ENCODE measurements at regions not wholly inside any gene's neighbourhood (a gene's known extent, or its start where the extent isn't known, plus 50 kb on each side); places are given as distances from the start of the nearest gene placed in this dataset.

GRCh38 chr2:136212426-136213378 is 94.8 kb upstream of the CXCR4 start:
- no peaks in the 10 kb centered on the region for H3K9me3 Mint-ChIP-seq
- H3K79me2 ChIP-seq (ENCODE audit: insufficient read depth, low read length): no peaks in the 10 kb centered on the region
- DNase-seq: peak in 2 of 3 donors; percentile 41 to 42
- peak overlapping the region; percentile 93 to 99 (median 97) for H3K27ac Mint-ChIP-seq
- no peak overlapping the region for H3K4me3 ChIP-seq (replicated peaks in 1 of 3; ENCODE audit: low read depth in 2 of 3, low read length in 3 of 3)
- no peaks in the 10 kb centered on the region for H3K27me3 ChIP-seq (ENCODE audit: control insufficient read depth in 2 of 2, insufficient read depth in 2 of 2, low read length in 2 of 2)
- H3K9me3 ChIP-seq (replicated peaks in 1 of 2; ENCODE audit: control insufficient read depth in 1 of 2, insufficient read depth in 1 of 2, low read length in 2 of 2): no peaks in the 10 kb centered on the region
- peak overlapping the region in 1 of 2 donors; percentile 96 for H3K27ac ChIP-seq (ENCODE audit: low read depth in 1 of 2, low read length in 2 of 2)
- H3K36me3 Mint-ChIP-seq: peaks cover 4 to 6% of the 10 kb centered on the region in 2 donors
- H2AFZ ChIP-seq (ENCODE audit: insufficient read depth, low read depth, low read length, poor library complexity, severe bottlenecking): peak overlapping the region; percentile 8
- no peak overlapping the region for H3K4me3 Mint-ChIP-seq
- peaks cover 94% of the 10 kb centered on the region for H3K4me1 Mint-ChIP-seq
- WGBS (ENCODE audit: insufficient coverage): no CpG with 5 or more reads among the region's 5 CpGs
- no peaks in the 10 kb centered on the region for H3K36me3 ChIP-seq (replicated peaks in 1 of 2; ENCODE audit: control insufficient read depth in 1 of 2, insufficient read depth in 2 of 2, low read length in 2 of 2)
- intact Hi-C loops (cut with micrococcal nuclease): loop anchor here (5.0 to 10.0 kb wide), 5 partner anchors 45 to 208 kb away; partner anchors contain the start of gene CXCR4 (in 2 of the 2)
- no peak for TF ChIP-seq CTCF (IDR thresholded peaks at IDR 0.05)
- no peaks in the 10 kb centered on the region for H4K20me1 ChIP-seq (ENCODE audit: insufficient read depth, low read length)
- peaks cover 0 to 1% (median 0%) of the 10 kb centered on the region in 3 donors for H3K27me3 Mint-ChIP-seq (ENCODE audit: low read depth in 3 of 3)
- H3K4me1 ChIP-seq (ENCODE audit: control insufficient read depth in 1 of 2, insufficient read depth in 2 of 2, low read length in 2 of 2): peaks cover 72 to 91% of the 10 kb centered on the region in 2 donors
- no peak overlapping the region for H3K9ac ChIP-seq (ENCODE audit: insufficient read depth, low read length, poor library complexity, severe bottlenecking)
- no peak overlapping the region for H3K4me2 ChIP-seq (replicated peaks; ENCODE audit: extremely low read depth, low read length, poor library complexity, severe bottlenecking)

DNA sequence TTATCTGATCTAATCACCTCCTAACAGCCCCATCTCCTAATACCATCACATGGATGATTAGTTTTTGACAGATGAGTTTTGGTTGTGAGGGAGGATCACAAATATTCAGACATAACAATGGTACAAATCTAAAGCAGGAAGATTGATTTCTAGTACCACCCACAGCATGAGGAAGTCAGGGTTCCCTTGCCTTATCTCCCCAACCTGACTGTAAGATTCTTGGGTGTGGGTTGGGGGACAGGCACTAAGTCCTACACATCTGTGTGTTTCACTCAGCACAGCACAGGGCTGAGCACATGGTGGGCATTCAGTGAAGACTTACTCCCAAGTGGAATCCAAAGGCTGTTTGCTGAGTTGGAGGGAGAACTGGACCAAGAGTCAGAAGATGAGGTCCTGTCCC is 93.8 kb upstream of the CXCR4 start:
- H3K4me3 Mint-ChIP-seq: no peak overlapping the region
- H3K9ac ChIP-seq (ENCODE audit: insufficient read depth, low read length, poor library complexity, severe bottlenecking): no peak overlapping the region
- no peak for DNase-seq
- peak overlapping the region in 1 of 2 donors; percentile 77 for H3K27ac ChIP-seq (ENCODE audit: low read depth in 1 of 2, low read length in 2 of 2)
- peak overlapping the region in 5 of 7 donors; percentile 2 to 97 (median 56) for H3K27ac Mint-ChIP-seq
- H3K79me2 ChIP-seq (ENCODE audit: insufficient read depth, low read length): no peaks in the 10 kb centered on the region
- peaks cover 96% of the 10 kb centered on the region for H3K4me1 Mint-ChIP-seq
- no peak overlapping the region for H2AFZ ChIP-seq (ENCODE audit: insufficient read depth, low read depth, low read length, poor library complexity, severe bottlenecking)
- H3K27me3 ChIP-seq (ENCODE audit: control insufficient read depth in 2 of 2, insufficient read depth in 2 of 2, low read length in 2 of 2): no peaks in the 10 kb centered on the region
- TF ChIP-seq CTCF (IDR thresholded peaks at IDR 0.05): no peak
- intact Hi-C loops (cut with micrococcal nuclease): loop anchor here (5.0 to 10.0 kb wide), 5 partner anchors 46 to 207 kb away; partner anchors contain the start of gene CXCR4 (in 2 of the 2)
- H3K36me3 ChIP-seq (replicated peaks in 1 of 2; ENCODE audit: control insufficient read depth in 1 of 2, insufficient read depth in 2 of 2, low read length in 2 of 2): no peaks in the 10 kb centered on the region
- no peaks in the 10 kb centered on the region for H3K9me3 Mint-ChIP-seq
- peaks cover 4 to 6% of the 10 kb centered on the region in 2 donors for H3K36me3 Mint-ChIP-seq
- H4K20me1 ChIP-seq (ENCODE audit: insufficient read depth, low read length): no peaks in the 10 kb centered on the region
- H3K27me3 Mint-ChIP-seq (ENCODE audit: low read depth in 3 of 3): peaks cover 0 to 1% (median 0%) of the 10 kb centered on the region in 3 donors
- no peak overlapping the region for H3K4me3 ChIP-seq (replicated peaks in 1 of 3; ENCODE audit: low read depth in 2 of 3, low read length in 3 of 3)
- H3K9me3 ChIP-seq (replicated peaks in 1 of 2; ENCODE audit: control insufficient read depth in 1 of 2, insufficient read depth in 1 of 2, low read length in 2 of 2): no peaks in the 10 kb centered on the region
- peaks cover 82 to 99% of the 10 kb centered on the region in 2 donors for H3K4me1 ChIP-seq (ENCODE audit: control insufficient read depth in 1 of 2, insufficient read depth in 2 of 2, low read length in 2 of 2)
- H3K4me2 ChIP-seq (replicated peaks; ENCODE audit: extremely low read depth, low read length, poor library complexity, severe bottlenecking): no peak overlapping the region
